ENCODE measurements at regions not wholly inside any gene's neighbourhood (a gene's known extent, or its start where the extent isn't known, plus 50 kb on each side); places are given as distances from the start of the nearest gene placed in this dataset.

DNA sequence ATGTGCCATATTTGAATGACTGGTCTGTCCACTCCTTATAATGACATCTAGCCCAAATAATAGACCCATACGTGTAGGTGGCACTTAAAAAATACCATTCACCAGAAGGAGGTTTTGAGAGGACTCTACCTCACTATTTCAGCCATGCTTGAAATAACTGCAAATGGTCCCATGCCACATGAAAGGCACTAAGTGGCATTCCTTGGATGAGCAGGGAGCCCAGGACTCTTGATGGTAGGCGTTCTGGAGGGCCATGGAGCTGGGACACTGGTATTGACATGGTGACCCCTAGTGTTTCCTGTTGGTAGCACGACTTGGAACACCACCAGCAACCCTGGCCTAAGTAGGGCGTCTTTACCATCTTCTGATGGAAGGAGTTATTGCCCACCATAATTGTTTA is 148.7 kb upstream of the ZFHX3 start:
- TF ChIP-seq SP1 (IDR thresholded peaks at IDR 0.05): no peak
- TF ChIP-seq SUZ12 (IDR thresholded peaks at IDR 0.05): no peak
- TF ChIP-seq ELF4 (IDR thresholded peaks at IDR 0.05): no peak
- no peak for TF ChIP-seq FOXA1 (IDR thresholded peaks at IDR 0.05)

All from HEK293T (cell line).